ENCODE measurements at regions not wholly inside any gene's neighbourhood (a gene's known extent, or its start where the extent isn't known, plus 50 kb on each side); places are given as distances from the start of the nearest gene placed in this dataset.

DNA sequence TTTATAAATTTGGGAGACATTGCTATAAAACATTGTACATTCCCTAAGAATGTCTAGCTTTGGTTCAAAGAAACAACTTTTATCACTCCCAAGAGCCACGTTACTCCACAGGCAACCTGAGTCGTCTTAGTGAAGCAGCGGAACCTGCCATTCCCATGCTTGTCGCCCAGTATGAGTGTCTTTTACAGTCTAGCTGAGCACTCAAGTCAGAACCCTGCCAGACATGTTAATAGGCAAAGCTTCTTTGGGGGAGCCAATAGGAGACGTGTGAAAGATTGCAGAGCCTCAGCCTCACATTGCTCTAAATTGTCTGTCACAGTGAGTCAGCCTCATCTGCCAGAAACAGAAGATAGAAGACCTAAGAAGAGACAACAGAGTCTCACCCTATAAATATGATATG lies 541.6 kb upstream of the FLRT2 start:
- Histone ChIP-seq H3K9me3 (ENCODE audit: low read depth) (no peaks in the 10 kb centered on the region), H3K9me2 (replicated peaks; ENCODE audit: insufficient read depth) (no peaks in the 10 kb centered on the region), H3K4me1 (ENCODE audit: insufficient read depth) (no peaks in the 10 kb centered on the region), H3K27me3 (no peaks in the 10 kb centered on the region), H3K27ac (no peak overlapping the region), H4K20me1 (ENCODE audit: insufficient read depth, poor library complexity, severe bottlenecking) (no peaks in the 10 kb centered on the region), H2AFZ (no peak overlapping the region), H3K4me3 (no peak overlapping the region), H3K4me2 (no peak overlapping the region), H3K79me2 (no peaks in the 10 kb centered on the region), H3K36me3 (replicated peaks; ENCODE audit: insufficient read depth, low read depth) (no peaks in the 10 kb centered on the region)
- TF ChIP-seq EZH2phosphoT487 (IDR thresholded peaks at IDR 0.05; ENCODE audit: low read depth, severe bottlenecking, unreplicated experiment) (no peak), EZH2 (IDR thresholded peaks at IDR 0.05; ENCODE audit: borderline replicate concordance) (no peak)
- TF ChIP-seq, protein P1, sequence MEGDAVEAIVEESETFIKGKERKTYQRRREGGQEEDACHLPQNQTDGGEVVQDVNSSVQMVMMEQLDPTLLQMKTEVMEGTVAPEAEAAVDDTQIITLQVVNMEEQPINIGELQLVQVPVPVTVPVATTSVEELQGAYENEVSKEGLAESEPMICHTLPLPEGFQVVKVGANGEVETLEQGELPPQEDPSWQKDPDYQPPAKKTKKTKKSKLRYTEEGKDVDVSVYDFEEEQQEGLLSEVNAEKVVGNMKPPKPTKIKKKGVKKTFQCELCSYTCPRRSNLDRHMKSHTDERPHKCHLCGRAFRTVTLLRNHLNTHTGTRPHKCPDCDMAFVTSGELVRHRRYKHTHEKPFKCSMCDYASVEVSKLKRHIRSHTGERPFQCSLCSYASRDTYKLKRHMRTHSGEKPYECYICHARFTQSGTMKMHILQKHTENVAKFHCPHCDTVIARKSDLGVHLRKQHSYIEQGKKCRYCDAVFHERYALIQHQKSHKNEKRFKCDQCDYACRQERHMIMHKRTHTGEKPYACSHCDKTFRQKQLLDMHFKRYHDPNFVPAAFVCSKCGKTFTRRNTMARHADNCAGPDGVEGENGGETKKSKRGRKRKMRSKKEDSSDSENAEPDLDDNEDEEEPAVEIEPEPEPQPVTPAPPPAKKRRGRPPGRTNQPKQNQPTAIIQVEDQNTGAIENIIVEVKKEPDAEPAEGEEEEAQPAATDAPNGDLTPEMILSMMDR (IDR thresholded peaks at IDR 0.05; ENCODE audit: poor library complexity): no peak
- 67% methylated on average over 5 of the region's 5 CpGs for WGBS (ENCODE audit: low lambda C conversion rate, missing lambda C conversion rate)
- DNase-seq (ENCODE audit: low spot score): no peak

DNA sequence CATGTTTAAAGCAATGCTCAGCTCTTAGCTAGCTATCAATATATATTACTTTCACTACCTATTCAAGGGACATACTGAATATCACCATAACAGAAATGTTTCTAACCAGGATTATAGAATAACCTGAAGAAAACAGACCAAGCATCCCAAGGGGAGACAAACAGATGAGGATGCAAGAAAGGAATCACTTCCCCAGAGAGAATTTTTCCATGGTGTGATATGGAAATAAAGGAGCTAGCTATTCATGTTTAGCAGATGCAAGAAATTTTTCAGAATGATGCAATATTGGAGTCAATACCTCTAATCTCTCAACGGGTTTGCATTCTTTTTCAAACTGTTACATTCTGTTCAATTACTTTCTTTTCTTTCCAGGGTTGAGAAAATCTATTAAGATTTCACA lies 538.9 kb upstream of the FLRT2 start:
- no peak overlapping the region for H2AFZ ChIP-seq

DNA sequence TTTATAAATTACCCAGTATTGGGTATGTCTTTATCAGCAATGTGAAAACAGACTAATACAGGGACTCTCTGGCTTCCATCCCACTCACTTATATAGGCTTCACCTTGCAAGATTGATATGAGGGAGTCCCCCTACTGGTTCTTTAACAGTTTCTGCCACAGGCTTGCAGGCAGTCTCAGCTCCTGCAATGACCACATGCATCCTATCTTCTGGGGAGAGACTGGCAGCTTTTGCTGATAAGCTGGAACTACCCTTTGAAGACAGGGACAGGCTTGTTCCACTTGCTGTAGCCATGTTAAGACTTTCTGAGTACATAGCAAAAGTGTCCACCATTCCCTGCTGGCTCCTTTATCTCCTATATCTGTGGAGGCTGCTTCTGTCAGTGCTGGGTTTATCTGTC lies 531.7 kb upstream of the FLRT2 start:
- H3K9me2 ChIP-seq (replicated peaks; ENCODE audit: insufficient read depth): no peaks in the 10 kb centered on the region
- H3K4me1 ChIP-seq (ENCODE audit: insufficient read depth): no peaks in the 10 kb centered on the region
- H3K4me2 ChIP-seq: no peak overlapping the region
- H3K27ac ChIP-seq: no peak overlapping the region
- no peak overlapping the region for H3K4me3 ChIP-seq
- TF ChIP-seq EZH2 (IDR thresholded peaks at IDR 0.05; ENCODE audit: borderline replicate concordance) (no peak), EZH2phosphoT487 (IDR thresholded peaks at IDR 0.05; ENCODE audit: low read depth, severe bottlenecking, unreplicated experiment) (no peak)
- TF ChIP-seq, protein P1 (IDR thresholded peaks at IDR 0.05; ENCODE audit: poor library complexity): no peak
- H3K36me3 ChIP-seq (replicated peaks; ENCODE audit: insufficient read depth, low read depth): no peaks in the 10 kb centered on the region
- no peak overlapping the region for H2AFZ ChIP-seq
- DNase-seq (ENCODE audit: low spot score): no peak
- no peaks in the 10 kb centered on the region for H4K20me1 ChIP-seq (ENCODE audit: insufficient read depth, poor library complexity, severe bottlenecking)
- H3K9me3 ChIP-seq (ENCODE audit: low read depth): no peaks in the 10 kb centered on the region
- no peaks in the 10 kb centered on the region for H3K79me2 ChIP-seq
- no peaks in the 10 kb centered on the region for H3K27me3 ChIP-seq

More for the DNA sequence above, 538.9 kb upstream of the FLRT2 start:
- Histone ChIP-seq H3K9me2 (replicated peaks; ENCODE audit: insufficient read depth) (no peaks in the 10 kb centered on the region), H3K4me2 (no peak overlapping the region), H4K20me1 (ENCODE audit: insufficient read depth, poor library complexity, severe bottlenecking) (no peaks in the 10 kb centered on the region), H3K36me3 (replicated peaks; ENCODE audit: insufficient read depth, low read depth) (no peaks in the 10 kb centered on the region), H3K4me1 (ENCODE audit: insufficient read depth) (no peaks in the 10 kb centered on the region), H3K79me2 (no peaks in the 10 kb centered on the region), H3K4me3 (no peak overlapping the region), H3K27ac (no peak overlapping the region), H3K9me3 (ENCODE audit: low read depth) (no peaks in the 10 kb centered on the region), H3K27me3 (no peaks in the 10 kb centered on the region)
- DNase-seq (ENCODE audit: low spot score): no peak
- WGBS (ENCODE audit: low lambda C conversion rate, missing lambda C conversion rate): 75% methylated on average over 1 of the region's 1 CpG
- no peak for TF ChIP-seq EZH2 (IDR thresholded peaks at IDR 0.05; ENCODE audit: borderline replicate concordance)
- TF ChIP-seq, protein P1 (IDR thresholded peaks at IDR 0.05; ENCODE audit: poor library complexity): no peak
- TF ChIP-seq EZH2phosphoT487 (IDR thresholded peaks at IDR 0.05; ENCODE audit: low read depth, severe bottlenecking, unreplicated experiment): no peak

DNA sequence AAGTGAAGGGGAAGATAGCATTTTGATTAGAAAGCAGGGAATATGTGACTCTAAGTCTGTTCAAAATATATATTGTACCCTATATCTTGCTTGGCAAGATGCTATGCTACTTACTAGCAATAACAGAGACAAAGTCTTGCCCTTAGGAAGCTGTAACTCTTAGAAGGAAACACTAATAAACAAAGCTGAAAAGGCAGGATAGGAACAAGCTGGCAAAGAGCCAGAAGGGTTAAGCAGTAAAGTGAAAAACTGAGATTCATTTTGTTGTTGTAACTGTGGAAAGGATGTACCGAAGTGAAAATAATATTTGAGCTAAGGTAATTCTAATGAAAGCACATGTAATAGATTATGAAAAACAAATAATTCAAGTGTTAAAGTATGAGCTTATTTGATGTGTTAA lies 527.1 kb upstream of the FLRT2 start:
- H3K4me3 ChIP-seq: no peak overlapping the region
- H2AFZ ChIP-seq: no peak overlapping the region
- no peaks in the 10 kb centered on the region for H4K20me1 ChIP-seq (ENCODE audit: insufficient read depth, poor library complexity, severe bottlenecking)
- TF ChIP-seq EZH2 (IDR thresholded peaks at IDR 0.05; ENCODE audit: borderline replicate concordance): no peak
- TF ChIP-seq EZH2phosphoT487 (IDR thresholded peaks at IDR 0.05; ENCODE audit: low read depth, severe bottlenecking, unreplicated experiment): no peak
- TF ChIP-seq, protein P1 (IDR thresholded peaks at IDR 0.05; ENCODE audit: poor library complexity): no peak
- no peaks in the 10 kb centered on the region for H3K9me2 ChIP-seq (replicated peaks; ENCODE audit: insufficient read depth)
- 92% methylated on average over 1 of the region's 1 CpG for WGBS (ENCODE audit: low lambda C conversion rate, missing lambda C conversion rate)
- H3K27ac ChIP-seq: no peak overlapping the region
- no peaks in the 10 kb centered on the region for H3K36me3 ChIP-seq (replicated peaks; ENCODE audit: insufficient read depth, low read depth)
- H3K9me3 ChIP-seq (ENCODE audit: low read depth): no peaks in the 10 kb centered on the region
- no peaks in the 10 kb centered on the region for H3K4me1 ChIP-seq (ENCODE audit: insufficient read depth)
- no peak overlapping the region for H3K4me2 ChIP-seq
- H3K79me2 ChIP-seq: no peaks in the 10 kb centered on the region
- no peak for DNase-seq (ENCODE audit: low spot score)
- H3K27me3 ChIP-seq: no peaks in the 10 kb centered on the region
